GM12891 (cell line): ENCODE measurements at regions not wholly inside any gene's neighbourhood (a gene's known extent, or its start where the extent isn't known, plus 50 kb on each side); places are given as distances from the start of the nearest gene placed in this dataset.

ENCODE experiments used
- POLR2A ChIP-seq: IDR thresholded peaks from 2 replicates; pipeline ENCODE4 v1.6.1; 2011; ENCODE audit warnings: low read depth, low read length, control low read depth
- POLR2AphosphoS5 ChIP-seq: IDR thresholded peaks from 2 replicates; pipeline ENCODE4 v1.6.1; 2011; ENCODE audit warnings: low read depth, low read length, control low read depth
- TAF1 ChIP-seq: IDR thresholded peaks from 2 replicates; pipeline ENCODE4 v1.6.1; 2011; ENCODE audit warnings: low read depth, low read length, control low read depth

- TF ChIP-seq TAF1, result no peak
- no peak for TF ChIP-seq POLR2A
- TF ChIP-seq POLR2AphosphoS5, result no peak
These were observed 119.8 kb downstream of the GADD45G start for GRCh38 chr9:89724659-89725058.
